ENCODE measurements at regions not wholly inside any gene's neighbourhood (a gene's known extent, or its start where the extent isn't known, plus 50 kb on each side); places are given as distances from the start of the nearest gene placed in this dataset.

DNA sequence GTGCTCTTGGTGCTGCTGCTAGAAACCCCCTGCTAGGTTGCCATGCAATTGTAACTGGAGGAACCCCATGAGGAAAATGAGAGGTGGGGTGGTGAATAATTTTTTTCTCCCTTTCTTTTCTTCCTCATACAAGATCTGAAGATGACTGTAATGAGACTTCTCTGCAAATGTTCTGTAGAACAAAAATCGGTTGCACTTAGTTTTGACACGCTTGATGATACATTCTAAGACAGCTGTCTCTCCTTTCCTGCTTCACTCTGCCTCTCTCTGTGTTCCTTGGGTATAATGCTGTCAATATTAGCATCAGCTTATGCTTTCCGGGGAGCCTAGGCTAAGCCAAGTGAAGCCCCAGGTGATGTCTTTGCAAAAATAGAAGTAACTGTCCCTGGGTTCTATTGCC is 721.5 kb downstream of the POM121L12 start:
- TF ChIP-seq, protein P1, sequence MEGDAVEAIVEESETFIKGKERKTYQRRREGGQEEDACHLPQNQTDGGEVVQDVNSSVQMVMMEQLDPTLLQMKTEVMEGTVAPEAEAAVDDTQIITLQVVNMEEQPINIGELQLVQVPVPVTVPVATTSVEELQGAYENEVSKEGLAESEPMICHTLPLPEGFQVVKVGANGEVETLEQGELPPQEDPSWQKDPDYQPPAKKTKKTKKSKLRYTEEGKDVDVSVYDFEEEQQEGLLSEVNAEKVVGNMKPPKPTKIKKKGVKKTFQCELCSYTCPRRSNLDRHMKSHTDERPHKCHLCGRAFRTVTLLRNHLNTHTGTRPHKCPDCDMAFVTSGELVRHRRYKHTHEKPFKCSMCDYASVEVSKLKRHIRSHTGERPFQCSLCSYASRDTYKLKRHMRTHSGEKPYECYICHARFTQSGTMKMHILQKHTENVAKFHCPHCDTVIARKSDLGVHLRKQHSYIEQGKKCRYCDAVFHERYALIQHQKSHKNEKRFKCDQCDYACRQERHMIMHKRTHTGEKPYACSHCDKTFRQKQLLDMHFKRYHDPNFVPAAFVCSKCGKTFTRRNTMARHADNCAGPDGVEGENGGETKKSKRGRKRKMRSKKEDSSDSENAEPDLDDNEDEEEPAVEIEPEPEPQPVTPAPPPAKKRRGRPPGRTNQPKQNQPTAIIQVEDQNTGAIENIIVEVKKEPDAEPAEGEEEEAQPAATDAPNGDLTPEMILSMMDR (IDR thresholded peaks at IDR 0.05 in 2 of 3, conservative IDR thresholded peaks at IDR 0.05 in 1 of 3; ENCODE audit: borderline replicate concordance in 1 of 3, insufficient read depth in 1 of 3, low read depth in 2 of 3, low read length in 2 of 3): no peak
- TF ChIP-seq, protein P2, sequence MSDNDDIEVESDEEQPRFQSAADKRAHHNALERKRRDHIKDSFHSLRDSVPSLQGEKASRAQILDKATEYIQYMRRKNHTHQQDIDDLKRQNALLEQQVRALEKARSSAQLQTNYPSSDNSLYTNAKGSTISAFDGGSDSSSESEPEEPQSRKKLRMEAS (IDR thresholded peaks at IDR 0.05): no peak
- TF ChIP-seq, protein P3, sequence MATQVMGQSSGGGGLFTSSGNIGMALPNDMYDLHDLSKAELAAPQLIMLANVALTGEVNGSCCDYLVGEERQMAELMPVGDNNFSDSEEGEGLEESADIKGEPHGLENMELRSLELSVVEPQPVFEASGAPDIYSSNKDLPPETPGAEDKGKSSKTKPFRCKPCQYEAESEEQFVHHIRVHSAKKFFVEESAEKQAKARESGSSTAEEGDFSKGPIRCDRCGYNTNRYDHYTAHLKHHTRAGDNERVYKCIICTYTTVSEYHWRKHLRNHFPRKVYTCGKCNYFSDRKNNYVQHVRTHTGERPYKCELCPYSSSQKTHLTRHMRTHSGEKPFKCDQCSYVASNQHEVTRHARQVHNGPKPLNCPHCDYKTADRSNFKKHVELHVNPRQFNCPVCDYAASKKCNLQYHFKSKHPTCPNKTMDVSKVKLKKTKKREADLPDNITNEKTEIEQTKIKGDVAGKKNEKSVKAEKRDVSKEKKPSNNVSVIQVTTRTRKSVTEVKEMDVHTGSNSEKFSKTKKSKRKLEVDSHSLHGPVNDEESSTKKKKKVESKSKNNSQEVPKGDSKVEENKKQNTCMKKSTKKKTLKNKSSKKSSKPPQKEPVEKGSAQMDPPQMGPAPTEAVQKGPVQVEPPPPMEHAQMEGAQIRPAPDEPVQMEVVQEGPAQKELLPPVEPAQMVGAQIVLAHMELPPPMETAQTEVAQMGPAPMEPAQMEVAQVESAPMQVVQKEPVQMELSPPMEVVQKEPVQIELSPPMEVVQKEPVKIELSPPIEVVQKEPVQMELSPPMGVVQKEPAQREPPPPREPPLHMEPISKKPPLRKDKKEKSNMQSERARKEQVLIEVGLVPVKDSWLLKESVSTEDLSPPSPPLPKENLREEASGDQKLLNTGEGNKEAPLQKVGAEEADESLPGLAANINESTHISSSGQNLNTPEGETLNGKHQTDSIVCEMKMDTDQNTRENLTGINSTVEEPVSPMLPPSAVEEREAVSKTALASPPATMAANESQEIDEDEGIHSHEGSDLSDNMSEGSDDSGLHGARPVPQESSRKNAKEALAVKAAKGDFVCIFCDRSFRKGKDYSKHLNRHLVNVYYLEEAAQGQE (IDR thresholded peaks at IDR 0.05; ENCODE audit: low read depth): no peak

All from HCT116 (cell line).